HCT116 (cell line): ENCODE measurements at regions not wholly inside any gene's neighbourhood (a gene's known extent, or its start where the extent isn't known, plus 50 kb on each side); places are given as distances from the start of the nearest gene placed in this dataset.

Experiments used
- ATAC-seq: fragments of 200-7000 bp; cut with Tn5 transposase; 2 replicates; pipeline ENCODE4 v1.9.1; 2020; ENCODE audit warnings: mild to moderate bottlenecking, moderate library complexity
- BruUV-seq: library from RNA; stranded (reverse); fragments of 400-500 nt; replicated peaks from 2 replicates; lab custom pipeline; 2021; lab: Mats Ljungman, UMichigan
- CTCF ChIA-PET: fragments of 300-600 bp; sonication (Branson Sonifier 250); formaldehyde crosslinking; loops from one replicate; lab custom pipeline; 2021; ENCODE audit warnings: antibody characterized with exemption; lab: Charles Lee
- POLR2A ChIA-PET: fragments of 300-600, 350-600 bp; sonication (Branson Sonifier 250); formaldehyde crosslinking; loops from one replicate; lab custom pipeline; 2021; ENCODE audit warnings: antibody characterized with exemption; lab: Charles Lee
- RAD21 ChIA-PET, 2 experiments: fragments of 300-600 bp; sonication (Branson Sonifier 250); formaldehyde crosslinking; loops; one replicate each; lab custom pipeline; 2023; ENCODE audit warnings: low total read pairs in 2 of 2; ENCODE audit not compliant: uncharacterized antibody in 2 of 2, unreplicated experiment in 2 of 2, low non-redundant PET in 1 of 2; lab: Charles Lee
- DNase-seq: peaks from one replicate; pipeline ENCODE4 v3.0.0-alpha.2; 2010; ENCODE audit warnings: low read depth, low spot score
- H2AFZ ChIP-seq: fragments of 200-600 bp; shearing (Covaris generic), sonication (generic); 2 replicates; pipeline ENCODE4 v1.6.1; 2017; ENCODE audit warnings: low read depth, mixed run types, mixed read lengths, antibody characterized with exemption, low read length; ENCODE audit not compliant: poor library complexity, severe bottlenecking
- H3K27ac ChIP-seq: 2 replicates; pipeline ENCODE4 v1.5.1; 2012; ENCODE audit warnings: low read depth, low read length
- H3K27me3 ChIP-seq: fragments of 200-600 bp; sonication (generic); 2 replicates; pipeline ENCODE4 v1.6.1; 2016; ENCODE audit warnings: mixed run types, low read length, mixed read lengths; ENCODE audit not compliant: insufficient read depth
- H3K36me3 ChIP-seq, 2 experiments: fragments of 200-500 bp in 1 of 2; fragments of 200-600 bp in 1 of 2; sonication (Bioruptor generic) in 1 of 2; sonication (generic) in 1 of 2; 2 replicates each; pipeline versions ENCODE4 v1.5.1 to v1.6.1; 2014 to 2016; ENCODE audit warnings: low read length in 2 of 2, inconsistent platforms in 1 of 2, mixed read lengths in 1 of 2, mixed run types in 1 of 2; ENCODE audit not compliant: insufficient read depth in 2 of 2, control insufficient read depth in 1 of 2
- H3K4me1 ChIP-seq, 2 experiments: fragments of 200-600 bp in 1 of 2; sonication (generic) in 1 of 2; 2 replicates each; pipeline versions ENCODE4 v1.5.1 to v1.6.1; 2012 to 2017; ENCODE audit warnings: low read length in 2 of 2, inconsistent platforms in 1 of 2, mild to moderate bottlenecking in 1 of 2, mixed read lengths in 1 of 2, mixed run types in 1 of 2, moderate library complexity in 1 of 2; ENCODE audit not compliant: insufficient read depth in 2 of 2, control insufficient read depth in 1 of 2
- H3K4me2 ChIP-seq: fragments of 200-600 bp; sonication (generic); 2 replicates; pipeline ENCODE4 v1.6.1; 2017; ENCODE audit warnings: mixed run types, low read length, mixed read lengths
- H3K4me3 ChIP-seq, 2 experiments: fragments of 200-600 bp in 1 of 2; sonication (generic) in 1 of 2; replicated peaks in 1 of 2; 2 replicates each; pipeline ENCODE4 v1.5.1; 2011 to 2016; ENCODE audit warnings: low read length in 2 of 2, control low read depth in 1 of 2, low read depth in 1 of 2, mild to moderate bottlenecking in 1 of 2, mixed read lengths in 1 of 2, mixed run types in 1 of 2
- H3K79me2 ChIP-seq: fragments of 200-600 bp; sonication (generic); 2 replicates; pipeline ENCODE4 v1.6.1; 2017; ENCODE audit warnings: mild to moderate bottlenecking, mixed run types, low read length, moderate library complexity, mixed read lengths; ENCODE audit not compliant: insufficient read depth
- H3K9ac ChIP-seq: fragments of 200-600 bp; sonication (generic); 2 replicates; pipeline ENCODE4 v1.6.1; 2016; ENCODE audit warnings: low read length, mixed read lengths
- H3K9me2 ChIP-seq: fragments of 200-600 bp; sonication (generic), shearing (Covaris generic); 2 replicates; pipeline ENCODE4 v1.6.1; 2017; ENCODE audit warnings: mixed run types, mild to moderate bottlenecking, moderate library complexity; ENCODE audit not compliant: insufficient read depth
- H3K9me3 ChIP-seq, 2 experiments: fragments of 200-500 bp in 1 of 2; fragments of 200-600 bp in 1 of 2; sonication (Bioruptor generic) in 1 of 2; sonication (generic) in 1 of 2; 2 replicates each; pipeline ENCODE4 v1.6.1; 2014 to 2017; ENCODE audit warnings: low read length in 2 of 2, mixed read lengths in 2 of 2, inconsistent platforms in 1 of 2, low read depth in 1 of 2, mild to moderate bottlenecking in 1 of 2, mixed run types in 1 of 2, moderate library complexity in 1 of 2; ENCODE audit not compliant: control insufficient read depth in 1 of 2, insufficient read depth in 1 of 2
- H4K20me1 ChIP-seq: fragments of 200-600 bp; sonication (generic), shearing (Covaris generic); 2 replicates; pipeline ENCODE4 v1.6.1; 2017; ENCODE audit warnings: mixed run types, mild to moderate bottlenecking, moderate library complexity; ENCODE audit not compliant: insufficient read depth
- CBX3 ChIP-seq: IDR thresholded peaks from 2 replicates; pipeline ENCODE4 v1.6.1; 2012; ENCODE audit warnings: low read depth
- CEBPB ChIP-seq: IDR thresholded peaks from 2 replicates; pipeline ENCODE4 v1.6.1; 2012; ENCODE audit warnings: low read depth
- ELF1 ChIP-seq: IDR thresholded peaks from 2 replicates; pipeline ENCODE4 v1.6.1; 2012; ENCODE audit warnings: low read depth, borderline replicate concordance
- EZH2 ChIP-seq: fragments of 200-600 bp; sonication (generic); IDR thresholded peaks from 2 replicates; pipeline ENCODE4 v1.6.1; 2017; ENCODE audit warnings: antibody characterized with exemption, mixed run types
- EZH2phosphoT487 ChIP-seq: fragments of 200-600 bp; IDR thresholded peaks from 2 replicates; pipeline ENCODE4 v1.6.1; 2018; ENCODE audit warnings: antibody characterized with exemption, borderline replicate concordance
- JUND ChIP-seq: IDR thresholded peaks from 2 replicates; pipeline ENCODE4 v1.6.1; 2012
- POLR2A ChIP-seq: IDR thresholded peaks from 2 replicates; pipeline ENCODE4 v1.7.0; 2011; ENCODE audit warnings: borderline replicate concordance; ENCODE audit not compliant: insufficient read depth, insufficient read length; ENCODE audit errors: extremely low read depth
- POLR2AphosphoS5 ChIP-seq: IDR thresholded peaks from 2 replicates; pipeline ENCODE4 v1.6.1; 2011; ENCODE audit warnings: mild to moderate bottlenecking, low read depth, low read length, moderate library complexity
- RAD21 ChIP-seq: IDR thresholded peaks from 2 replicates; pipeline ENCODE4 v1.6.1; 2012; ENCODE audit warnings: low read depth, mild to moderate bottlenecking
- SIN3A ChIP-seq: IDR thresholded peaks from 2 replicates; pipeline ENCODE4 v1.6.1; 2012; ENCODE audit warnings: low read depth
- SRF ChIP-seq: IDR thresholded peaks from 2 replicates; pipeline ENCODE4 v1.6.1; 2012; ENCODE audit warnings: low read depth
- ZFX ChIP-seq: fragments of 450-650 bp; IDR thresholded peaks from 2 replicates; pipeline ENCODE4 v1.6.1; 2017
- ZNF274 ChIP-seq: fragments of 200-500 bp; sonication (Bioruptor generic); IDR thresholded peaks from 2 replicates; pipeline ENCODE4 v1.6.1; 2014; ENCODE audit warnings: mild to moderate bottlenecking, low read depth, low read length, inconsistent platforms
- intact Hi-C: fragments of 100-400 bp; cut with micrococcal nuclease; formaldehyde crosslinking; loops from 2 replicates; pipeline ENCODE4 v1.10.0; 2022
- TF ChIP-seq, protein P1 (sequence below): IDR thresholded peaks from 2 replicates; pipeline ENCODE4 v1.6.1; 2011; ENCODE audit warnings: mild to moderate bottlenecking, low read length, moderate library complexity; ENCODE audit not compliant: insufficient replicate concordance; ENCODE audit errors: extremely low read depth
- TF ChIP-seq, protein P2 (sequence below): IDR thresholded peaks from 2 replicates; pipeline ENCODE4 v1.6.1; 2012
- TF ChIP-seq, protein P3 (sequence below): IDR thresholded peaks from 2 replicates; pipeline ENCODE4 v1.6.1; 2012; ENCODE audit warnings: low read depth

DNA sequence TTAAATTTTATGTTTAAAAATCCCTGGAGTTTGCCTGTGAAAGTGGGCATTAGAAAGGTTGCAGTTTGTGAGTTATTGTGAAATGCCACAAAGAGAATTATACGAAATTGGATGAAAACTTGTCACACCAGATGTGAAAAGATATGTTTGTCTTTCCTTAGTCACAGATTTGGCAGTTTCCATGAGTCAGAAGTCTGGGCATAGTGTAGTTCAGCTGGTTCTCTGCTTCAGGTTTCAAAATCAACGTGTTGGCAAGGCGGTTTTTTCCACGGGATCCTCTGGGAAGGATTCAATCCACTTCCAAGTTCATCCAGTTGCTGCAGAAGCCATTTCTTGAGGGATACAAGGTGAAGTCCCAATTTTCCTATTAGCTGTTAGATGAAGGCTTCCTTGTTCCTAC, 658.0 kb upstream of the CDH2 start:
- peaks cover 0 to under 1% of the 10 kb centered on the region in 2 experiments; a peak in 1 of 4 replicates for H3K9me3 ChIP-seq
- H3K79me2 ChIP-seq, result no peaks in the 10 kb centered on the region
- H3K4me1 ChIP-seq, result no peaks in the 10 kb centered on the region; a peak in 1 of 4 replicates
- no peaks in the 10 kb centered on the region for H3K27me3 ChIP-seq
- intact Hi-C loops, result no loop called here
- POLR2A ChIA-PET, result no interaction called here
- DNase-seq (no peak), ATAC-seq (no peak)
- H3K36me3 ChIP-seq, result no peaks in the 10 kb centered on the region
- H3K4me2 ChIP-seq, result no peak overlapping the region
- BruUV-seq, result no TSS peak
- CTCF ChIA-PET, result no interaction called here
- no peak overlapping the region for H3K4me3 ChIP-seq
- no peaks in the 10 kb centered on the region for H3K9me2 ChIP-seq
- TF ChIP-seq, protein P1, sequence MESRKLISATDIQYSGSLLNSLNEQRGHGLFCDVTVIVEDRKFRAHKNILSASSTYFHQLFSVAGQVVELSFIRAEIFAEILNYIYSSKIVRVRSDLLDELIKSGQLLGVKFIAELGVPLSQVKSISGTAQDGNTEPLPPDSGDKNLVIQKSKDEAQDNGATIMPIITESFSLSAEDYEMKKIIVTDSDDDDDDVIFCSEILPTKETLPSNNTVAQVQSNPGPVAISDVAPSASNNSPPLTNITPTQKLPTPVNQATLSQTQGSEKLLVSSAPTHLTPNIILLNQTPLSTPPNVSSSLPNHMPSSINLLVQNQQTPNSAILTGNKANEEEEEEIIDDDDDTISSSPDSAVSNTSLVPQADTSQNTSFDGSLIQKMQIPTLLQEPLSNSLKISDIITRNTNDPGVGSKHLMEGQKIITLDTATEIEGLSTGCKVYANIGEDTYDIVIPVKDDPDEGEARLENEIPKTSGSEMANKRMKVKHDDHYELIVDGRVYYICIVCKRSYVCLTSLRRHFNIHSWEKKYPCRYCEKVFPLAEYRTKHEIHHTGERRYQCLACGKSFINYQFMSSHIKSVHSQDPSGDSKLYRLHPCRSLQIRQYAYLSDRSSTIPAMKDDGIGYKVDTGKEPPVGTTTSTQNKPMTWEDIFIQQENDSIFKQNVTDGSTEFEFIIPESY, result no peak
- TF ChIP-seq, protein P2, sequence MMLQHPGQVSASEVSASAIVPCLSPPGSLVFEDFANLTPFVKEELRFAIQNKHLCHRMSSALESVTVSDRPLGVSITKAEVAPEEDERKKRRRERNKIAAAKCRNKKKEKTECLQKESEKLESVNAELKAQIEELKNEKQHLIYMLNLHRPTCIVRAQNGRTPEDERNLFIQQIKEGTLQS, result no peak
- no peak for TF ChIP-seq ZFX
- no peak for TF ChIP-seq CBX3
- TF ChIP-seq, protein P3, sequence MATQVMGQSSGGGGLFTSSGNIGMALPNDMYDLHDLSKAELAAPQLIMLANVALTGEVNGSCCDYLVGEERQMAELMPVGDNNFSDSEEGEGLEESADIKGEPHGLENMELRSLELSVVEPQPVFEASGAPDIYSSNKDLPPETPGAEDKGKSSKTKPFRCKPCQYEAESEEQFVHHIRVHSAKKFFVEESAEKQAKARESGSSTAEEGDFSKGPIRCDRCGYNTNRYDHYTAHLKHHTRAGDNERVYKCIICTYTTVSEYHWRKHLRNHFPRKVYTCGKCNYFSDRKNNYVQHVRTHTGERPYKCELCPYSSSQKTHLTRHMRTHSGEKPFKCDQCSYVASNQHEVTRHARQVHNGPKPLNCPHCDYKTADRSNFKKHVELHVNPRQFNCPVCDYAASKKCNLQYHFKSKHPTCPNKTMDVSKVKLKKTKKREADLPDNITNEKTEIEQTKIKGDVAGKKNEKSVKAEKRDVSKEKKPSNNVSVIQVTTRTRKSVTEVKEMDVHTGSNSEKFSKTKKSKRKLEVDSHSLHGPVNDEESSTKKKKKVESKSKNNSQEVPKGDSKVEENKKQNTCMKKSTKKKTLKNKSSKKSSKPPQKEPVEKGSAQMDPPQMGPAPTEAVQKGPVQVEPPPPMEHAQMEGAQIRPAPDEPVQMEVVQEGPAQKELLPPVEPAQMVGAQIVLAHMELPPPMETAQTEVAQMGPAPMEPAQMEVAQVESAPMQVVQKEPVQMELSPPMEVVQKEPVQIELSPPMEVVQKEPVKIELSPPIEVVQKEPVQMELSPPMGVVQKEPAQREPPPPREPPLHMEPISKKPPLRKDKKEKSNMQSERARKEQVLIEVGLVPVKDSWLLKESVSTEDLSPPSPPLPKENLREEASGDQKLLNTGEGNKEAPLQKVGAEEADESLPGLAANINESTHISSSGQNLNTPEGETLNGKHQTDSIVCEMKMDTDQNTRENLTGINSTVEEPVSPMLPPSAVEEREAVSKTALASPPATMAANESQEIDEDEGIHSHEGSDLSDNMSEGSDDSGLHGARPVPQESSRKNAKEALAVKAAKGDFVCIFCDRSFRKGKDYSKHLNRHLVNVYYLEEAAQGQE, result no peak
- no peak for TF ChIP-seq EZH2phosphoT487
- TF ChIP-seq RAD21, result no peak
- TF ChIP-seq POLR2AphosphoS5, result no peak
- TF ChIP-seq ZNF274, result no peak
- TF ChIP-seq SIN3A, result no peak
- TF ChIP-seq EZH2, result no peak
- no peak for TF ChIP-seq JUND
- TF ChIP-seq SRF, result no peak
- TF ChIP-seq POLR2A, result no peak
- TF ChIP-seq CEBPB, result no peak
- no peak for TF ChIP-seq ELF1
- H2AFZ ChIP-seq, result no peak overlapping the region
- no peak overlapping the region for H3K9ac ChIP-seq
- H3K27ac ChIP-seq, result no peak overlapping the region
- RAD21 ChIA-PET, result no interaction called here
- no peaks in the 10 kb centered on the region for H4K20me1 ChIP-seq
